HG02852 (cell line): ENCODE measurements at regions not wholly inside any gene's neighbourhood (a gene's known extent, or its start where the extent isn't known, plus 50 kb on each side); places are given as distances from the start of the nearest gene placed in this dataset.

ENCODE experiments used
- ATAC-seq: cut with Tn5 transposase; IDR thresholded peaks from one replicate; pipeline ENCODE4 v1.9.1; 2021; ENCODE audit warnings: mild to moderate bottlenecking, moderate library complexity; ENCODE audit not compliant: unreplicated experiment

DNA sequence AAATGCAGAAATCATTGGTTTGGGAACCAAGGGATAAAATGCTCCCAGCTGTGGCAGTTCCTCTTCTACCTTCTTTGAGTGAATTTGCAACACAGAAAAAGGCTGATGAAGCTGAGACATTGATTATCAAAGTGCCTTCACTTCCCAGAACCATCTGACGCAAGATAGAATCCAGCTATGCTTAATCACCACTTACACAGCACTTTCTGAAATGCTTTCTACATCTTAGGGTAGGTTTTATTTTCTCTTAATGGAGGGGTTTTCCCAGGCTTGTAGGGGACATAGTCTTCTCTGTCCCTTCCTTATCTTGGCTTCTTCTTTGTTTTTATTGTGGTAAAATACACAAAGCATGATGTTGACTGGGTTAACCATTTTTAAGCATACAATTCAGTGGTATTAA lies 332.6 kb upstream of the ZNF32 start:
- ATAC-seq = no peak

DNA sequence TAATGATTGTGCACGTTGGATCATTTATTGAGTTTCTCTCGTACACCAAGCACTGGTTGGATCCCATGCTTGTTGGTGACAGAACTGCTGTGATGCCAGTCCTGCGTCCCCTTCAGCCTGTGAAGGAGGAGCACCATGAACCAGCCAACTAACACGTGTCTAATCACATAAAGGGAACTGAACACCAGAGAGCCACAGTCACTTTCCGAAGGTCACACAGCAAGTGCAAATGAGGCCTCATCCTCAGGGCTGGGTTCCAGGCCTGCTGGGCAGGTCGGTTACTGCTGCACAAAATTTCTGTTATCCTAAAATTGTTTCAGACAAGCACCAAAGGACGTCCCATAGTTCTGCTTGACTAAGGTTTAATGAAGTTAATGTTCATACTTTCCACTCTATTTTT lies 332.0 kb upstream of the ZNF32 start:
- no peak for ATAC-seq

- no peak for ATAC-seq
These were observed 331.6 kb upstream of the ZNF32 start for GRCh38 chr10:43980313-43980712.

- ATAC-seq = no peak
These were observed 330.9 kb upstream of the ZNF32 start for GRCh38 chr10:43979551-43979950.

DNA sequence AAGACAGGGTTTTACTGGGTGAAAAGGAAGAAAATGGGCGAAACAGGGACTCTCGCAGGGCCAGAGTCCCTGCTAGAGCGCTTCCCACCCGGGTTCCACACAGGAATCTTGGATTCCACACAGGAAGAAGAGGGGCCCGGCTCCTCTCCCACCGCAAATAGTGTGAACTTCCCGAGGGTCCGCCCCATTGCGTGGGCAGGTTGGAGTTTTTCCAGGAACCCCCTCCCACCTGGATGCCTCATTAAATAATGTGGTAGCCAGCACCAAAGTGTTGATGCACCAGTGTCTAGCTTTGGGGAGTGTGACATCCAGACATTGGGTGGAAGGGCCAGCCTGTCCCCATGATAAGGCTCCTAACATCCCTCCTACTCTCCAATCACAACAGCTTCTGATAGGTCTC lies 330.3 kb upstream of the ZNF32 start:
- no peak for ATAC-seq

- ATAC-seq = no peak
These were observed 329.4 kb upstream of the ZNF32 start for GRCh38 chr10:43978091-43978490.

DNA sequence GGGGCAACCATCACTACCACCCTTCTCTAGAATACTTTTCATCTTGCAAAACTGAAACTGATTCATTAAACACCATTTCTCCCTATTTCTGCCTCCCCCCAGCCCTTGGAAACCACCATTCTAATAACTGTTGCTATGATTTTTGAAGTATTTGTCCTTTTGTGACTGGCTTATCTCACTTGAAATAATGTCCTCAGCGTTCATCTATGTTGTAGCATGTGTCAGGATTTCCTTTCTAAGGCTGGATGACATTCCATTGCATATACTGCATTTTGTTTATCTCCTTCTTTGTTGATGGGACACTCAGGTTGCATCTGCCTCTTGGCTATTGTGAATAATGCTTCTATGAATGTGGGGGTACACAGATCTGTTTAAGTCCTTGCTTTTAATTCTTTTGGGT lies 327.6 kb upstream of the ZNF32 start:
- no peak for ATAC-seq

DNA sequence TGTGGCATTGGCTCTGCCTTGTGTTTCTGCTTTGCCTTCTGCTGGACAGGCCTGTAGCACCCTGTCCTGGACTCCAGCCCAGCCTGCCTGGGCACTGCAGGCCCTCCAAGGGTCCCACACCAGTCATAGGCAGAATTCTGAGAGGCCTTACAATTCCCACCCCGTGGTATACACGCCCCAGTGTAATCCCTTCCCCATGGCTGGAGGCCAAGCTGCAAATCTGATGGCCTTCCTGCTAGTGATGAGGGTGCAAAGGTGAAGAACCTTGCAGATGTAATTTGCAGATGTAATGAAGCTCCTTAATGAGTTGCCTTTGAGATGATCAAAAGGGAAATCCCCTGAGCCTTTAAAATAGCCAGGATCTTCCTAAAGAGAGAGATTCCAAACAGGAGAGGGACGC lies 325.1 kb upstream of the ZNF32 start:
- ATAC-seq = no peak

DNA sequence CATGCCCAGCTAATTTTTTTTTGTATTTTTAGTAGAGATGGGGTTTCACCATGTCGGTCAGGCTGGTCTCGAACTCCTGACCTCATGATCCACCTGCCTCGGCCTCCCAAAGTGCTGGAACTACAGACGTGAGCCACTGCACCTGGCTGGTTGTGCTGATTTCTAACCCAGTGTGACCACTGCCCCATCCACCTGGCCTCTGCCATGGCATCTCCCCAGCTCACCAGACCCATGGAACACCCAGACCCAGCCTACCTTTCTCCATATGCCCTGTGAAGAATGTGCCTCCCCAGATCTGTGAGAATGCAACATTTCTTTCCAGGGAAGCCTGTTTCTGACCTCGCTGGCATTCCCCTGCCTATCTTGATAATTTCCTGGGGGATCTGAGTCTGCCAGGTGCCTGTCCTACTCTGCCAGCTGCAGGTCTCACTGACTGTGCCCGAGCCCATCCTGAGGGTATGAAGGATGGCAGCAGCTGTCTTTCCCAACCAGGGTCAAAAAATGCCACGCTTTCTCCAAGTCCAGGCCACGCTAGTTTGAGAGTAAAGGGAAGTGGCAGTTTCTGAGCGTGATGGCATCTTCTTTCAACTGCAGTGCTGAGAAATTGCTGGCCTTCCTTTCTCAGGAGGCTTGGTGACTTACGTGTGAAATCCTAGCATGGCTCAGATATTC lies 324.4 kb upstream of the ZNF32 start:
- ATAC-seq = no peak

GRCh38 chr10:43971981-43972380 lies 323.3 kb upstream of the ZNF32 start:
- no peak for ATAC-seq

- no peak for ATAC-seq
These were observed 322.6 kb upstream of the ZNF32 start for GRCh38 chr10:43971306-43971705.

- no peak for ATAC-seq
These were observed 322.0 kb upstream of the ZNF32 start for GRCh38 chr10:43970717-43971116.

GRCh38 chr10:43970018-43970698 lies 321.5 kb upstream of the ZNF32 start:
- ATAC-seq = no peak

- ATAC-seq = no peak
These were observed 320.8 kb upstream of the ZNF32 start for GRCh38 chr10:43969506-43969905.

GRCh38 chr10:43968961-43969360 lies 320.3 kb upstream of the ZNF32 start:
- no peak for ATAC-seq

GRCh38 chr10:43968076-43968475 lies 319.4 kb upstream of the ZNF32 start:
- no peak for ATAC-seq

DNA sequence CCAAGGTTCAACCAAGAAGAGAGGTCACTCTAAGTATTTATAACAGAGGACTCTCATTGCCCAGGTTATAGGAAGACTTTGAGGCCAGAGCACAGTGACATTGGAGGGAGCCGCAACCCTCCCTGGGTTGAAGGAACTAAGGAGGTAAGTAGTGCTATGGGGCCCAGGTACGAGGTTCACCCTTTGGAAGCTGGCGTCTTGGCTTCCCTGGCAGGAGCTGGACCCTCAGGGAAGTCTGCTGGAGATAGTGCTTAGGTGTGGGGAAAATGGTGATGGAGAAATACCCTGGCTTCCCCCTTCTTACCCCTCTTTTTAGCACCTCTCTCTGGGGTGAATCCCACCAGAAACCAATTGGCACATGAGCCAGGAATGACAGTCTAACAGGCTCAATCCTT lies 317.9 kb upstream of the ZNF32 start:
- no peak for ATAC-seq

GRCh38 chr10:43965918-43966570 lies 317.4 kb upstream of the ZNF32 start:
- ATAC-seq = no peak

- no peak for ATAC-seq
These were observed 316.6 kb upstream of the ZNF32 start for GRCh38 chr10:43965033-43965917.

GRCh38 chr10:43964486-43964885 lies 315.8 kb upstream of the ZNF32 start:
- no peak for ATAC-seq

DNA sequence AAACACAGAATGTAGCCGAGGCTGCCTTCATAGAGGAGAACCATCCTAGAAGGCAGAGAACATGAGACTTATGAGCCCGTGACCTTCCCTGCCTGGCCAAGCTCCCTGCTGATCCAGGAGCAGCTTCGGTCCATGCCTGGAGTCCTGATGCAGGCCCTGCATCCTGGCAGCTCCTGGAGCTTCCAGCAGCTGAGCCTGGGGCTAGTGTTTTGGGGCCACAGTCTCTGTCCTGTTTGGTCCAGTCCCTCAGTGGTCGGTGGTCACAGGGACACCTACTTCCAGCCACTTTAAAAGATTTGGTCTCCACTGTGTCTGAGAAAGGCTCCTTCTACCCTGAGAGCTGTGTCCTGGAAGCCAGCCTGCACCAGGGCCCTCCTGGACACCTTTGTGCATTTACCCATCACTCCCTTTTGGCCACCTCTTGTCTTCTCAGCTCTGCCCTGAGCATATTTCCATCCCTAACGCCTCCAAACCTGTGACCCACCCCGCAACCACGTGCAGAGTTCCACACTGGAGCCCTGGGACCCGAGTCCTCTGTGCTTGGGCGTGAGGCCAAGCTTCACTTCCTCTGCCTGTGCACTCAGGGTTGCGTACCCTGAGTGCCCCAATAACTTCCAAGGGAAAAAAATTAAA lies 315.2 kb upstream of the ZNF32 start:
- no peak for ATAC-seq
